ENCODE measurements at regions not wholly inside any gene's neighbourhood (a gene's known extent, or its start where the extent isn't known, plus 50 kb on each side); places are given as distances from the start of the nearest gene placed in this dataset.
"Not testable (repeated sequence)": the region's sequence is repeated elsewhere in the genome, so short reads cannot be mapped to it uniquely, and the experiment has no call there.

DNA sequence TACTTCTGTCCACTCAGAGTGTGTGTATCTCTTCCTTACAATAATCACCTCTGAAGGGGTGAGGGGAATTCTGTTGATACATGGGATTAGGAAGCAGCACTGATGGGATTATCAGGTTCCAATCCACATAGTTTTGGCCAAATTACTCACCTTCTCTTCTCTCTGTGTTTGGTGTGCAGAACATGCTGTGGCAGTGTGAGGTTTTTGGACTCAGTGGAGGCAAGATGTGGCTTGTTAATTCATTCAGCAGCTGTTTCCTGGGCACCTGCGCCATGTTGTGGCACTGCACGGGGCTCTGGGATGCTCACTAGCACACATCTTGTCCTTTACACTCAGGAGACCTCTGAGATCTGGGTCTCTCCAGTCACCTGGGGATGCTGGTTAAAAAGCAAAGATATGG, 350.3 kb upstream of the HS6ST1 start:
- H3K27ac Mint-ChIP-seq, result no peak overlapping the region
- ATAC-seq (no peak), DNase-seq (ENCODE audit: low spot score in 2 of 2) (no peak)
- H3K36me3 Mint-ChIP-seq, result no peaks in the 10 kb centered on the region
- no peaks in the 10 kb centered on the region for H3K4me1 Mint-ChIP-seq
- H3K9me3 Mint-ChIP-seq, result no peaks in the 10 kb centered on the region
- H3K4me3 Mint-ChIP-seq, result no peak overlapping the region

DNA sequence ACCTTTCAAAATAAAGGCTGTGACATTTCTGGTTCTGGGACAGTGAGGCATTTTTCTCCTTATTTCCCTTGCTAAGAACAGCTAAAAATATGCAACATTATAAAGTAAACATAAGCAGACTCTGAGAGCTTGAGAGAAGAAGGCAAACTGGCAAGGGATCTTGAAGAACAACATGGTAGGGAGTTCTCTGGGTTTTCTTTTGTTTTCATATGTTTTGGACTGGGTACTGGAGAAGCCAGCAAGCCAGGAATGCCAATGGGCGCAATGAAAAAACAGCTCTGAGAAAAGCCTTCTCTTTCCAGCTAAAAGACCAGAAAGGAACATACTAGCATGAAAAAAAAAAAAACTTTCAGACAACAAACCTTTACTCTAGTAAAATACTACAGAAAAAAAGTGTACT, 351.4 kb upstream of the HS6ST1 start:
- H3K36me3 Mint-ChIP-seq, result no peaks in the 10 kb centered on the region
- no peak overlapping the region for H3K4me3 Mint-ChIP-seq
- no peaks in the 10 kb centered on the region for H3K9me3 Mint-ChIP-seq
- H3K4me1 Mint-ChIP-seq, result no peaks in the 10 kb centered on the region
- H3K27ac Mint-ChIP-seq, result no peak overlapping the region
- DNase-seq (ENCODE audit: low spot score in 2 of 2) (no peak), ATAC-seq (no peak)

DNA sequence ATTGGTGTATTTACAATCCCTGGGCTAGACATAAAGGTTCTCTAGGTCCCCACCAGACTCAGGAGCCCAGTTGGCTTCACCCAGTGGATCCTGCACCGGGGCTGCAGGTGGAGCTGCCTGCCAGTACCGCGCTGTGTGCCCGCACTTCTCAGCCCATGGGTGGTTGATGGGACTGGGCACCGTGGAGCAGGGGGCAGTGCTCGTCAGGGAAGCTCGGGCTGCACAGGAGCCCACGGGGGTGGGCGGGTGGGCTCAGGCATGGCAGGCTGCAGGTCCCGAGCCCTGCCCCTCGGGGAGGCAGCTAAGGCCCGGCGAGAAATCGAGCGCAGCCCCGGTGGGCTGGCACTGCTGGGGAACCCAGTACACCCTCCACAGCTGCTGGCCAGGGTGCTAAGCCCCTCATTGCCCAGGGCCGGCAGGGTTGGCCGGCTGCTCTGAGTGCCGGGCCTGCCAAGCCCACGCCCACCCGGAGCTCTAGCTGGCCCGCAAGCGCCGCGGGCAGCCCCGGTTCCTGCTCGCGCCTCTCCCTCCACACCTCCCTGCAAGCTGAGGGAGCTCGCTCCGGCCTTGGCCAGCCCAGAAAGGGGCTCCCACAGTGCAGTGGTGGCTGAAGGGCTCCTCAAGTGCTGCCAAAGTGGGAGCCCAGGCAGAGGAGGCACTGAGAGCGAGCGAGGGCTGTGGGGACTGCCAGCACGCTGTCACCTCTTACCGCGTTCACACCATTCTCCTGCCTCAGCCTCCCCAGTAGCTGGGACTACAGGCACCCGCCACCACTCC, 353.5 kb upstream of the HS6ST1 start:
- DNase-seq (ENCODE audit: low spot score in 2 of 2); H3K9me3 Mint-ChIP-seq; H3K27ac Mint-ChIP-seq; H3K4me3 Mint-ChIP-seq; H3K36me3 Mint-ChIP-seq; ATAC-seq; H3K4me1 Mint-ChIP-seq: not testable (repeated sequence)

DNA sequence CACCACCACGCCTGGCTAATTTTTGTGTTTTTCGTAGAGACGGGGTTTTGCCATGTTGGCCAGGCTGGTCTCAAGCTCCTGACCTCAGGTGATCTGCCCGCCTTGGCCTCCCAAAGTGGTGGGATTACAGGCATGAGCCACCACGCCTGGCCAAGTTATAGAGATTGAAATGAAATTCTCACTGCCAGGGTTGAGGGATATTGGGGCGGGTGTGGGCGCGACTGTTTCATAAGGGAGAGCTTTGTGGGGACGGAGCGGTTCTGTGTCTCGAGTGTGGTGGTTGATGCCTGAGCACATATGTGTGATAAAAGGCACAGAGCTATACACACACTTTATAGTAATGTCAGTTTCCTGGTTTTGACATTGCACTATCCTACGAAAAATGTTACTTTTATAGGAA, 361.0 kb upstream of the HS6ST1 start:
- H3K9me3 Mint-ChIP-seq; DNase-seq (ENCODE audit: low spot score in 2 of 2): not testable (repeated sequence)

DNA sequence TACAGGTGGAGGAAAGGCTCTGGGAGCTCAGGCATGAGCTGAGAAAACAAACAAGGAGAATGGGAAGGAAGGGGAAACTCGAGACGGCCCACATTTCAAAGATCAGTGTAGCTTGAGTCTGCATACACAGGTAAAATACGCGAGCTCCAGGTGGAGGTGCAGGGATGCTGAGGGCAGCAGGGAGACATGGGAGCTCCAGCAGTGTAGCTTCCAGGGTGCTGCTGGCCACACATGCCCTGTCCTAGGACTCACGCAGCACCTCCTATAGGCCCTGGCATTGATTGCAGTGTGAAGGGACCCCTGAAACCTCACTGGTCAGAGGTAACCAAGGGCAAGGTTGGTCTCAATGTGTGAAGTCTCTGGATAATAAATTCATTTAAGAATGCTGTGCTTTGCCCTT, 362.8 kb upstream of the HS6ST1 start:
- DNase-seq (ENCODE audit: low spot score in 2 of 2), result no peak
- no peak overlapping the region for H3K4me3 Mint-ChIP-seq
- no peaks in the 10 kb centered on the region for H3K36me3 Mint-ChIP-seq
- no peaks in the 10 kb centered on the region for H3K4me1 Mint-ChIP-seq
- no peak overlapping the region for H3K27ac Mint-ChIP-seq
- H3K9me3 Mint-ChIP-seq, result no peaks in the 10 kb centered on the region
- no peak for ATAC-seq

More for the DNA sequence above, 361.0 kb upstream of the HS6ST1 start:
- H3K27ac Mint-ChIP-seq, H3K4me3 Mint-ChIP-seq, H3K4me1 Mint-ChIP-seq, H3K36me3 Mint-ChIP-seq, ATAC-seq: not testable (repeated sequence)

DNA sequence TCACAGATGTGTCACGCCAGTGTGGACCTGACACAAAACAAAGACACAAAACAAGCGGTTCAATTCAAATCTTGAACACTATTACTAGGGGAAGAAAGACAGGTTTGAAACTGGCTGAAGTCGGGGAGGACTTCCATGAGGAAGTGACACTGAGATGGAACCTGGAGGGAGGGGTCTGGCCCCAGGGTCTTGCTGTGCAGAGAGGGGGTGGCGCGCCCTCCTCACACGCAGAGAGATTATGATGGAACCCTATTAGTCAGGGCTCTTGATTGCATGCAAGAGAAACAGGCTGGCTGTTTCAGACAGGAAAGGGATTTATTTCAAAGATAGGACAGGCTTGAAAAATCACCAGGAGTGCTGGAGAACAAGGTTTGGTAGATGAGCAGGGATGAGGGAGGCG, 363.6 kb upstream of the HS6ST1 start:
- no peaks in the 10 kb centered on the region for H3K9me3 Mint-ChIP-seq
- no peak overlapping the region for H3K27ac Mint-ChIP-seq
- ATAC-seq (no peak), DNase-seq (ENCODE audit: low spot score in 2 of 2) (no peak)
- no peaks in the 10 kb centered on the region for H3K4me1 Mint-ChIP-seq
- no peak overlapping the region for H3K4me3 Mint-ChIP-seq
- H3K36me3 Mint-ChIP-seq, result no peaks in the 10 kb centered on the region

DNA sequence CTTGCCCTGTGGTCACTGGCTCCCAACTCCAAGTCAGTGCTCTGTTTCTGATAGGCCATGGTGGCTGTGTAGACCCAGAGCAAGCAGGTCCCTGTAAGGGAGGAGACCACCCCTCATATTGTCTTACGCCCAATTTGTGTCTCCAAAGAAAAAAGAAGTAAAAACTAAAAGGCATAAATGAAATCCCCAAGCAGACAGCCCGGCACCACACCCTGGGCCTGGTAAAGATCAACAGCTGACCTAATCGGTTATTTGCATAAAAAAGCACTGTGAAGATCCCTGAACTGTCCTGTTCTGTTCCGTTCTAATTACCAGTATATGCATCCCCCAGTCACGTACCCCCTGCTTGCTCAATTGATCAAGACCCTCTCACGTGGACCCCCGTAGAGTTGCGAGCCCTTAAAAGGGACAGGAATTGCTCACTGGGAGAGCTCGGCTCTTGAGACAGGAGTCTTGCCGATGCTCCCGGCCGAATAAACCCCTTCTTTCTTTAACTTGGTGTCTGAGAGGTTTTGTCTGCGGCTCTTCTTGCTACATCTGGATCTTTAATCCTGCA, 364.1 kb upstream of the HS6ST1 start:
- Mint-ChIP-seq H3K27ac (no peak overlapping the region), H3K36me3 (no peaks in the 10 kb centered on the region), H3K4me3 (no peak overlapping the region), H3K9me3 (no peaks in the 10 kb centered on the region), H3K4me1 (no peaks in the 10 kb centered on the region)
- DNase-seq (ENCODE audit: low spot score in 2 of 2), result no peak
- ATAC-seq, result no peak

DNA sequence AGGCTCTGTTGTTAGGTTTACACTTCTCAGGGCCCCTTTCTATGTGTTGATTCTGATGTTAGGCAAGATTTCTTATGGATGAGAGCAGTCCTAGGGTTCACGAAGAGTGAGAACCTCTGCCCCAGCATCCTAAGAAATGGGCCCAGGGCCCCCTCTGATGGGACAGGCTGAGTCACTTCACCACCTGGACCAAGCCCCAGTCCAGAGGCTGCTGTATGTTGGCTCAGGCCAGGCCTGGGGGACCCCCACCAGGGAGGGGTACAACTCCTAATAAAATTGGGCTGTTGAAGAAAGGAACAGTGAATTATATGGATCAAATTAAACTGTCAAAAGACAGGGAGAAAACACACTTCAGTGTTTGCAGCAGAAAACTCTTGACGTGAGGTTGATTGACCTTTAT, 365.9 kb upstream of the HS6ST1 start:
- ATAC-seq (no peak), DNase-seq (ENCODE audit: low spot score in 2 of 2) (no peak)
- H3K36me3 Mint-ChIP-seq, result no peaks in the 10 kb centered on the region
- H3K4me1 Mint-ChIP-seq, result no peaks in the 10 kb centered on the region
- no peak overlapping the region for H3K27ac Mint-ChIP-seq
- no peaks in the 10 kb centered on the region for H3K9me3 Mint-ChIP-seq
- H3K4me3 Mint-ChIP-seq, result no peak overlapping the region

DNA sequence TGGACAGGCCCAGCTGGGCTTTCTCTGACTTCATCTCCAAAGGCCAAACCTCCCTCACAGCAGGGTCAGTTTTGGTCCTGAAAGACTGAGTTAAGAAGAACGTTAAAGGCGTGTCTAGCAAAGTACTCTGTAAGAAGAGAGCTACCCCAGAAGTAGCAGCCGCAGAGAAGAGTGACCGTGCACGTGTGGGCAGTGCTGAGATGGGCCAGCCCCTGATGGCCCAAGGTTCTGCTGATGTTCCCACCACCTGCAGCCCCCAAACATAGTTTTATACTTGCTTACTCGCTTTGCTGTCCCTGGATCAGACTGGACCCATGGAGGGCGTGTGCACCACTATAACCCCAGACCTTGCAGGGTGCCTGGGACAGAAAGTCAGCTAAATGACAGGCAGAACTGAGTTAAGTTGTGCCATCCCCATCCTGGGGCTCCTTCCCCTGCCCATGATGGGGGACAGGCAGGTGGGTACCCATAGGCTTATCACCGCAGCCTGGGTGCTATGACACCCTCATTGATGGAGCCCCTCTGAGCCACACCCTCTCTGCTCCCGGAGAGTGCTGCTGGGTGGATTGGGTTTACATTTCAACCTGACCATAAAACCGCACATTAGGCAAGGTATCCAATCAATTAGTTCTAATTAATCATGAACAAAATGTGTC, 367.3 kb upstream of the HS6ST1 start:
- Mint-ChIP-seq H3K36me3 (no peaks in the 10 kb centered on the region), H3K27ac (no peak overlapping the region), H3K4me3 (no peak overlapping the region), H3K9me3 (no peaks in the 10 kb centered on the region), H3K4me1 (no peaks in the 10 kb centered on the region)
- ATAC-seq (no peak), DNase-seq (ENCODE audit: low spot score in 2 of 2) (no peak)

DNA sequence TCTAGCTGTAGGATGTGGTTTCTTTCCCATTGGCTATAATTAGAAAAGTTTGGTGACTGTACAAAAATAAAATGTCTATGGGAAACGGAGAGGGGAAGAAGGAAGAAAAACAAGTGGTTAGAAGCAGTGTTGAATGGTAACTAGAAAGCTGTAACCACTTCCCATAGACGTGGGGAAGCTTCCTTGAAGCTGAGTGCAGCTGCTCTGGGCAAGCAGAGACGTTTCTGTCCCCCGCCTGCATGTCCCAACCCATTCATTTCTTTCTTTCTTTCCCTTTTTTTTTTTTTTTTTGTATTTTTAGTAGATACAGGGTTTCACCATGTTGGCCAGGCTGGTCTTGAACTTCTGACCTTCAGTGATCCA, 367.8 kb upstream of the HS6ST1 start:
- ATAC-seq (no peak), DNase-seq (ENCODE audit: low spot score in 2 of 2) (no peak)
- no peaks in the 10 kb centered on the region for H3K9me3 Mint-ChIP-seq
- no peak overlapping the region for H3K27ac Mint-ChIP-seq
- no peak overlapping the region for H3K4me3 Mint-ChIP-seq
- no peaks in the 10 kb centered on the region for H3K36me3 Mint-ChIP-seq
- H3K4me1 Mint-ChIP-seq, result no peaks in the 10 kb centered on the region

DNA sequence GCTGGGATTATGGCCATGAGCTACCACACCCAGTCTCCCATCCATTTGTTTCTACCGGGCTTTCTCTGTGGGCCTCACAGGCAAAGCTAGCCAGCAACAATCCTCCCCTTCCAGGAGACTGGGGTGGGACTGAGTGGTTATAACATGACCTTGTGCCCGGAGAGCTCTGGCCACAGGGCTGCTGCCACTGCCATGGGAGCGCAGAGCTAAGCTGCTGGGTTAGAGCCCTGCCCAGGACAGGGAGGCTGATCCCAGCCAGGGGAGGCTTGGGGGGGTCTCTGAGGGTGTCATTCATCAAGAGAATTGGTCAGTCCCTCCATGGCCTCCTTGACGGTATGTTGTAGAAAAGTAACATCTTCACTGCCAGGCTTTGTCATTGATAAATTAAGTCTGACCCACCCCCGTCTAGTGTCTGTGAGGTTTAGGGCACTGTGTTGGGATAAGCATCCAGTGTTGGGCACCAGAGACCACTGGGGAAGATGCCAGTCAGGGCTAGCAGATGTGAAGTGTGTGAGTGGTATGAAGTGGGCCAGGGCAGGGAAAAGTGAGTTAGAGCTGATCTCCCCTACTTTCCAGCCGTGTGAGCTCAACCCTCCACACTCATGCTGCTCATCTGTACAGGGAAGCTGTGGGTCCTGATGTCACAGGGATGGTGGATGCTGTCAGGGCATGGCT, 368.4 kb upstream of the HS6ST1 start:
- H3K4me1 Mint-ChIP-seq, result no peaks in the 10 kb centered on the region
- no peak overlapping the region for H3K4me3 Mint-ChIP-seq
- no peak for DNase-seq (ENCODE audit: low spot score in 2 of 2)
- no peaks in the 10 kb centered on the region for H3K9me3 Mint-ChIP-seq
- no peak overlapping the region for H3K27ac Mint-ChIP-seq
- ATAC-seq, result no peak
- no peaks in the 10 kb centered on the region for H3K36me3 Mint-ChIP-seq

DNA sequence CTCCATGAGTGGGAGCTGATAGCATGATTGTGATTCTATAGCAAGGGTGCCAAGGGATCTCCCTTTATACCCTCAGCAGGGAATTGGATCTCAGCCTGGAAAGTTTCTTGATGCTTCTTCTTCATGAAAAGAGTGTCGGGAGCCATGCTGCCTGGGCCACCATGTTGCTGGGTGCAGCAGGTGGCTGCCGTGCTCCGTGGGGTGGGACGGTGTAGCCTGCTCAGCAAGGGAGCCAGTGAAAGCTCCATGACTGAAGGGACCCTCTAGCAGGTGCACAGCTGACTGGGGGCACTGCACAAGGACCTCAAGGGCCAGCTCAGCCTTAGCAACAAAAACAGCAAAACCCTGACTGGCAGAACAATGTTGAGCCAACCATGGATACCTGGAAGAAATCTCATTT, 368.9 kb upstream of the HS6ST1 start:
- Mint-ChIP-seq H3K36me3 (no peaks in the 10 kb centered on the region), H3K4me1 (no peaks in the 10 kb centered on the region), H3K9me3 (no peaks in the 10 kb centered on the region), H3K4me3 (no peak overlapping the region), H3K27ac (no peak overlapping the region)
- no peak for DNase-seq (ENCODE audit: low spot score in 2 of 2)
- no peak for ATAC-seq

DNA sequence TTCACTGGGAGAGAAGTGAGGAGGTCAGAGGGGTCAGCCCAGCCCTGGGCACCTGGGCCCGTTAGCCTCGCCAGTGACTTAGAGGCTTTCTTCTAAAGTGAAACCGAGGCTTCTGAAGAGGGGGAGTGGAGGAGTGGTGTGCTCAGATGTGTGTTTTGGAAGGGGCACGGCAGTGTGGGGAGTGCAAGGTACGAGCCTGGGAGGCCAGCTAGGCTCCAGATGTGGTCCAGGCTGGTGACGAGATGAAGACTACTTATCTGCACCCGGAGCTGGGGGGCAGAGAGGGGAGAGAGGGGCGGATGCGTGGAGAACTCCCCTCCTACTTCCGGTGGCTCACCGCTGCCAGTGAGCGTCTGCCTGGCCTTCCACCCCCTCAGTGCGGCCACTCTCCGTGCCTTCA, 371.3 kb upstream of the HS6ST1 start:
- DNase-seq (ENCODE audit: low spot score in 2 of 2) (no peak), ATAC-seq (peak; percentile 12)
- Mint-ChIP-seq H3K4me3 (no peak overlapping the region), H3K9me3 (no peaks in the 10 kb centered on the region), H3K36me3 (no peaks in the 10 kb centered on the region), H3K4me1 (no peaks in the 10 kb centered on the region), H3K27ac (no peak overlapping the region)

DNA sequence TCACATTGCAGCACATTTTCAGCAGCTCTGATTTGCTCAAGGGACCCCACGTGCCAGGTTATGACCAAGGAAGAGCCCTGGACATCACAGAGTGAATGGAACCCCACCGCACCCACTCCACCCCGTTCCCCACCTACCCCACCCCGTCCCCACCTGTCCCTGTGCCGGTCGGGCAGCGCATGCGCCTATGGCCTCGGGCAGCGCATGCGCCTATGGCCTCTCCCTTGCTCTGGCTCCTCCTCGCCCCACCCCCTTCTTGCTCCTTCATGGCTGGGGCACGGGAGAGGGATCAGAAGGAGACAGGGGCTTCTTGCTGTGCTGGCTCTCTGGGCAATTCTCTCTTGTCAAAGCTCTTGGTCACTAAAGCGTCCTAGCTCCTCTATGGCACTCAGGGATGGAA, 371.8 kb upstream of the HS6ST1 start:
- Mint-ChIP-seq H3K4me1 (no peaks in the 10 kb centered on the region), H3K9me3 (no peaks in the 10 kb centered on the region), H3K4me3 (no peak overlapping the region), H3K36me3 (no peaks in the 10 kb centered on the region), H3K27ac (no peak overlapping the region)
- no peak for DNase-seq (ENCODE audit: low spot score in 2 of 2)
- peak; percentile 9 for ATAC-seq

DNA sequence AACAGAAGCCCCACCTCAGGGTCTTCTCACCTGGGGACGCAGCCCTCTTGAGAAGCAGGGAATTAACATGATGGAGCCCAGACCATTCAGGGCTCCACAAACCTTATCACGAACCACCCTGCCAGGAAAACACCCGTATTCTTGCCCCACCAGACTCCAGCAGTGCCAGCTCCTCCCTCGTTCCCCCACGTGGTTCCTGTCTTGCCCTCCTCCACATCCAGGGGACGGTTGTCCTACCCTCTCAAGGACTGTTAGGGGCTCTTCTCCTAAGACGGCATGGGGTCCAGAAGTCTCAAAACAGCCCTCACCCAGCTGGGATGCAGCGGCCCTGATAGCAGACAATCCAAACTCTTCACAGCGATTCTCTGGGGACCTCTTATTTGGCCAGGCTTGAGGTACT, 372.2 kb upstream of the HS6ST1 start:
- no peak overlapping the region for H3K27ac Mint-ChIP-seq
- DNase-seq (ENCODE audit: low spot score in 2 of 2) (no peak), ATAC-seq (no peak)
- H3K36me3 Mint-ChIP-seq, result no peaks in the 10 kb centered on the region
- H3K9me3 Mint-ChIP-seq, result no peaks in the 10 kb centered on the region
- no peak overlapping the region for H3K4me3 Mint-ChIP-seq
- H3K4me1 Mint-ChIP-seq, result no peaks in the 10 kb centered on the region

DNA sequence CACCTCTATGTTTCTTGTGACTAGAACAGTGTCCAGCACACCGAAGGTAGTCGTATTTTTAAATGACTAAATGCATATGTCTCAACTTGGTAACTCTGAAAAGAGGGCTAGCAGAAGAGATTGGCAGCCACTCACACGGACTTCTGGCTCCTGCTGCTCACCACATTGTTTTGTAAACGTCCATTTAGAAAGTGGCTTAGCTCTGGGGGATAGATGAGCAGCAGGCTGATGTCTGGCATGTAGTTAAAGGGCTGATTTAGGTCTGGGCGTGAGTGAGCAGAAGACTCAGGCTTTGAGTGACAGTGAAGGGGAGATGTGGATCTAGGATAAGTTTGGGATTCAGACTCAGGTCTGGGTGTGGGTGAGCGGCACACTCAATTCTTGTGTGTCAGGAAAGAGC, 372.9 kb upstream of the HS6ST1 start:
- no peaks in the 10 kb centered on the region for H3K9me3 Mint-ChIP-seq
- DNase-seq (ENCODE audit: low spot score in 2 of 2) (no peak), ATAC-seq (no peak)
- H3K4me3 Mint-ChIP-seq, result no peak overlapping the region
- no peaks in the 10 kb centered on the region for H3K36me3 Mint-ChIP-seq
- H3K4me1 Mint-ChIP-seq, result no peaks in the 10 kb centered on the region
- no peak overlapping the region for H3K27ac Mint-ChIP-seq

All from stimulated activated effector memory CD8-positive, alpha-beta T cell treated with anti-CD3 and anti-CD28 coated beads, Interleukin-12 subunit alpha, Interleukin-12 subunit beta, amount 100 ng/mL, for 72 hours (primary cell).